IMR-90 (cell line): ENCODE measurements at regions not wholly inside any gene's neighbourhood (a gene's known extent, or its start where the extent isn't known, plus 50 kb on each side); places are given as distances from the start of the nearest gene placed in this dataset.

Source experiments
- BHLHE40 ChIP-seq: fragments of 150-350 bp; IDR thresholded peaks from 2 replicates; pipeline ENCODE4 v1.6.1; 2016; ENCODE audit warnings: mild to moderate bottlenecking, low read depth, low read length
- CHD1 ChIP-seq: IDR thresholded peaks from 2 replicates; pipeline ENCODE4 v1.6.1; 2012; ENCODE audit warnings: low read depth, low read length, improper control_type of control experiment
- FOS ChIP-seq: fragments of 150-350 bp; IDR thresholded peaks from 2 replicates; pipeline ENCODE4 v1.6.1; 2016; ENCODE audit warnings: low read depth, low read length
- MAFK ChIP-seq: IDR thresholded peaks from 2 replicates; pipeline ENCODE4 v1.6.1; 2012; ENCODE audit warnings: low read depth, low read length, improper control_type of control experiment
- MXI1 ChIP-seq: IDR thresholded peaks from 2 replicates; pipeline ENCODE4 v1.6.1; 2012; ENCODE audit warnings: low read depth, mild to moderate bottlenecking, low read length, moderate library complexity, borderline replicate concordance
- NFE2L2 ChIP-seq: fragments of 150-350 bp; IDR thresholded peaks from 2 replicates; pipeline ENCODE4 v1.6.1; 2016; ENCODE audit warnings: low read depth, mild to moderate bottlenecking, low read length
- POLR2A ChIP-seq: IDR thresholded peaks from 2 replicates; pipeline ENCODE4 v1.6.1; 2012; ENCODE audit warnings: mild to moderate bottlenecking, low read depth, low read length
- RAD21 ChIP-seq: IDR thresholded peaks from 2 replicates; pipeline ENCODE4 v1.6.1; 2012; ENCODE audit warnings: low read length, improper control_type of control experiment
- RFX5 ChIP-seq: IDR thresholded peaks from 2 replicates; pipeline ENCODE4 v1.8.0; 2012; ENCODE audit warnings: low read depth, mild to moderate bottlenecking, low read length, moderate library complexity
- TF ChIP-seq, protein P1 (sequence below): conservative IDR thresholded peaks from 2 replicates; pipeline ENCODE4 v1.5.1; 2012; ENCODE audit warnings: mild to moderate bottlenecking, low read depth, low read length, improper control_type of control experiment
- TF ChIP-seq, protein P2 (sequence below): fragments of 150-350 bp; IDR thresholded peaks from 2 replicates; pipeline ENCODE4 v1.6.1; 2017; ENCODE audit warnings: mild to moderate bottlenecking, antibody characterized with exemption, low read length, low read depth
- TF ChIP-seq, protein P3 (sequence below): fragments of 150-350 bp; IDR thresholded peaks from 2 replicates; pipeline ENCODE4 v1.6.1; 2016; ENCODE audit warnings: low read depth, mild to moderate bottlenecking, low read length, moderate library complexity, borderline replicate concordance

DNA sequence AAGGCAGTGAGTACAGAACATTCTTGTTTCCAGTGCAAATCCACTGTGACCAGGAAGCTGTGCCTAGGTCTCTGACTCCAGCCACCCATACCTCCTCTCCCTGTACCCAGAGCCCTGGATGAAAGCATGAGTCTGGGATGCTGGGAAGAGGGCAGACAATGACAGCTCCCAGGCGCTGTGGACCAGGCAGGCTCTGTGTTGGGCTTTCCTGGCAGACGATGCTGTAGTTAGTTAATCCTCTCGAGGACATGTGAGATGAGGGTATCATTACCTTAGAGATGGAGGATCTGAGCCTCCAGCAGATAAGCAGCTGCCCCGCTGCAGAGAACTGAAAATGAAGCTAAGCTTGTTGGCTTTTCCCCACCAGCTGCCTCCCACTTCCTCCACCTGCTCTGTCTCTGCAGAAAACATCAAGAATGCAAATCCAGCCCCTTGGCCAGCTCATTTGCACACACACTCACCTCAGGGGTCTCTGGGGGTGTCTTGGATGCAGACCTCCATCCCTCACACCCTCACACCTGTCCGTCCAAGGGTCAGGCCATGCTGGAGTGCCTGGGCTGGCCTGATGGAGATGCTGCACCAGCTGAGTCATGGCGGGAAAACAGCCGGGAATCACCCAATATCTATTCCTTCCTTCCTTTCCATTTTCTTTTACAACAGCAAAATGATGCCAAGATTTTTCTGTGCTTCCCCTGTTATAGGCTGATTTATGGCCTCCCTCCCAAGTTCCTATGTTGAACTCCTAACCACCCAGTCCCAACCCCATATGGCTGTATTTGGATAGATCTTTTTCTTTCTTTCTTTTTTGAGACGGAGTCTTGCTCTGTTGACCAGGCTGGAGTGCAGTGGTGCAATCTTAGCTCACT is 94.9 kb upstream of the SEPTIN5 start:
- TF ChIP-seq RFX5 (no peak), CHD1 (no peak), POLR2A (no peak), RAD21 (no peak), MXI1 (no peak), NFE2L2 (no peak), BHLHE40 (no peak), FOS (no peak), MAFK (no peak)
- TF ChIP-seq, protein P1, sequence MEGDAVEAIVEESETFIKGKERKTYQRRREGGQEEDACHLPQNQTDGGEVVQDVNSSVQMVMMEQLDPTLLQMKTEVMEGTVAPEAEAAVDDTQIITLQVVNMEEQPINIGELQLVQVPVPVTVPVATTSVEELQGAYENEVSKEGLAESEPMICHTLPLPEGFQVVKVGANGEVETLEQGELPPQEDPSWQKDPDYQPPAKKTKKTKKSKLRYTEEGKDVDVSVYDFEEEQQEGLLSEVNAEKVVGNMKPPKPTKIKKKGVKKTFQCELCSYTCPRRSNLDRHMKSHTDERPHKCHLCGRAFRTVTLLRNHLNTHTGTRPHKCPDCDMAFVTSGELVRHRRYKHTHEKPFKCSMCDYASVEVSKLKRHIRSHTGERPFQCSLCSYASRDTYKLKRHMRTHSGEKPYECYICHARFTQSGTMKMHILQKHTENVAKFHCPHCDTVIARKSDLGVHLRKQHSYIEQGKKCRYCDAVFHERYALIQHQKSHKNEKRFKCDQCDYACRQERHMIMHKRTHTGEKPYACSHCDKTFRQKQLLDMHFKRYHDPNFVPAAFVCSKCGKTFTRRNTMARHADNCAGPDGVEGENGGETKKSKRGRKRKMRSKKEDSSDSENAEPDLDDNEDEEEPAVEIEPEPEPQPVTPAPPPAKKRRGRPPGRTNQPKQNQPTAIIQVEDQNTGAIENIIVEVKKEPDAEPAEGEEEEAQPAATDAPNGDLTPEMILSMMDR: no peak
- TF ChIP-seq, protein P2, sequence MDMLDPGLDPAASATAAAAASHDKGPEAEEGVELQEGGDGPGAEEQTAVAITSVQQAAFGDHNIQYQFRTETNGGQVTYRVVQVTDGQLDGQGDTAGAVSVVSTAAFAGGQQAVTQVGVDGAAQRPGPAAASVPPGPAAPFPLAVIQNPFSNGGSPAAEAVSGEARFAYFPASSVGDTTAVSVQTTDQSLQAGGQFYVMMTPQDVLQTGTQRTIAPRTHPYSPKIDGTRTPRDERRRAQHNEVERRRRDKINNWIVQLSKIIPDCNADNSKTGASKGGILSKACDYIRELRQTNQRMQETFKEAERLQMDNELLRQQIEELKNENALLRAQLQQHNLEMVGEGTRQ: no peak
- TF ChIP-seq, protein P3, sequence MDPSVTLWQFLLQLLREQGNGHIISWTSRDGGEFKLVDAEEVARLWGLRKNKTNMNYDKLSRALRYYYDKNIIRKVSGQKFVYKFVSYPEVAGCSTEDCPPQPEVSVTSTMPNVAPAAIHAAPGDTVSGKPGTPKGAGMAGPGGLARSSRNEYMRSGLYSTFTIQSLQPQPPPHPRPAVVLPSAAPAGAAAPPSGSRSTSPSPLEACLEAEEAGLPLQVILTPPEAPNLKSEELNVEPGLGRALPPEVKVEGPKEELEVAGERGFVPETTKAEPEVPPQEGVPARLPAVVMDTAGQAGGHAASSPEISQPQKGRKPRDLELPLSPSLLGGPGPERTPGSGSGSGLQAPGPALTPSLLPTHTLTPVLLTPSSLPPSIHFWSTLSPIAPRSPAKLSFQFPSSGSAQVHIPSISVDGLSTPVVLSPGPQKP: no peak
